T-helper 1 cell (primary cell): ENCODE measurements at regions not wholly inside any gene's neighbourhood (a gene's known extent, or its start where the extent isn't known, plus 50 kb on each side); places are given as distances from the start of the nearest gene placed in this dataset.

Experiments used
- DNase-seq, 5 donors: peaks; one replicate each; pipeline ENCODE4 v3.0.0-alpha.2; 2012 to 2020

DNA sequence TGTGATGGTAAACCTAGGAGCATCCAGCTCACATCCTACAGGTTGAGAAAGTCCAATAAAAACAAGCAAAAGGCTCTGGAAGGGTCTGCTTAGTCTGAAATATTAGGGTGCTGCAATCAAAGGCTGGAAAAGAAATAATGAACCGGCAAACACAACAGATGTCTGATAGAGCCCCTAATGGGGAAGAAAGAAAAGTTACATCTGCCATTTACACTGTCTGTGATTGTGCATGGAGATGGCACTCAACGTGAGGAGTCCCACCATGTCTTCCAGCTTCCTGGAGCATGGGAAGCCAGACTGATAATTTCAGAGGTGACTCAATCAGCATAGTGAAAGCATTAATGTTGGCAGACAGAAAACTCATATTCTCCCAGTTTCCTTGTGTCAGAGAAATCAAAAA lies 307.8 kb downstream of the EPHA4 start:
- no peak for DNase-seq

DNA sequence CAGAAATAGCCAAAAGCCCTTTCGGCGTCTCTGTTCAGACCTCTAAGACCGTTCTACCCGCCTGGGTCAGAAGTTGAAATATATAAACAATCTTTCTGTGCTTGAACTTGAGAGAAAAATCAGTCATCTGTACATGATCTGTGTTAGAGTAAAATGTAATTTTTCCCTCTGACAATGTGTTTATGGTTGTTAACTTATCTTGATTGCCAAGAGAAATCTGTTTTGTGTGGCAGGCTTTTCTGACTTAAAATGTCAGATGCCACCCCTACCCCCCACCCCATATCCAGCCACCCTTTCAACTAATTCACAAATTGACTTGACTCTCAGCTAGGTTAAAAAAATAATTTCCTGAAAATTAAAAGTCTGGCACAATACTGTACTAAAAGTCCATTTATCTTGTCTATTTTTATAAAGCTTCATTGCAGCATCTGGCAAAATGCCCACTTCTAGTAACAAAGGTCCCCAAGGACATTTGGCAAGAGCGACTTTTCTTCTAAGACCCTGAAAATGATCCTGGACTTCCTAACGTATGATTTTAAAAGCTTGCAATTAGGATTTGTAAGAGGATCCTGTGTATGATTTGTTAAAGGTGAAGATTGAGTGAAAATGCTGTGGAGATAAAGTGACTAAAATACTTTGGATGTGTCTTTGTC lies 304.2 kb downstream of the EPHA4 start:
- DNase-seq, result no peak

GRCh38 chr2:221268631-221269030 lies 303.5 kb downstream of the EPHA4 start:
- DNase-seq, result no peak

GRCh38 chr2:221270806-221271205 lies 301.3 kb downstream of the EPHA4 start:
- DNase-seq, result no peak

- no peak for DNase-seq
Measured at GRCh38 chr2:221272729-221273128, 299.4 kb downstream of the EPHA4 start.

- DNase-seq, result no peak
Measured at GRCh38 chr2:221276033-221276432, 296.1 kb downstream of the EPHA4 start.

DNA sequence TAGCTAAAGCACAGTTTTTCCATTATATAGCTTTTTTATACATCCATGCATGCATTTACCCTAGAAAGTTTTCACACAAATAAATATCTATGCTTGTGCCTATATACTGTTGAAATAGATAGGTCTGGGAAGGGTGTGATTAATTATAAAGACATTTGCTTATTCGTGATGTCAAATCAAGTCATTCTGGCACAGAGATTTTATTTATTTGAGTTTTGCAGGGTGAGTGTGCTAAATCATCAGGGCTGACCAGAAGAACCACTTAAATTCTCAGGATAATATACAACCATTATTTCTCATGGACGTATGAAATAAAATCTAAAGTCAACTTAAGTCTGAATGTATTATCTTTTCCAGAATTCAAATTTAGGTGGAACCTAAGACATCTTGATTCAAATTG lies 295.5 kb downstream of the EPHA4 start:
- no peak for DNase-seq

- no peak for DNase-seq
Measured at GRCh38 chr2:221282386-221282785, 289.7 kb downstream of the EPHA4 start.

- no peak for DNase-seq
Measured at GRCh38 chr2:221283896-221284545, 288.1 kb downstream of the EPHA4 start.

DNA sequence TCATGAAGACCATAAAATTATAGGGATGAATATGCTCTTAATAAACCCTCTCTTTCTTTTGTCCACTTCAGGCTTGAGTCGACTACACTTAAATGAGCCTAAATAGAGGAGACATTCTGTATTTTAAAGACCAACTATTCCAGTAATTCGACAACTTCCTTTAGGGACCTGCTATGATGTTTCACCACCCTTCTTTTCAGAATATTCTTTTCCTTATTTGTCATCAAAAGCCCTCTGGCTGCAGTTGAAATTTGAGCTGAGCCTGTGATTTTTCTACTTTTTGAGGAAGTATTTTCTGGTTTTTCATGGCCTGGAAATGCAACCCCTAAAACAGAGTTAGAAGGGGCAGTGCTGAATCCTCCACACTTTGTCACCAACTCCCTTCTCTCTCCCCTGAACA lies 287.0 kb downstream of the EPHA4 start:
- DNase-seq, result no peak

DNA sequence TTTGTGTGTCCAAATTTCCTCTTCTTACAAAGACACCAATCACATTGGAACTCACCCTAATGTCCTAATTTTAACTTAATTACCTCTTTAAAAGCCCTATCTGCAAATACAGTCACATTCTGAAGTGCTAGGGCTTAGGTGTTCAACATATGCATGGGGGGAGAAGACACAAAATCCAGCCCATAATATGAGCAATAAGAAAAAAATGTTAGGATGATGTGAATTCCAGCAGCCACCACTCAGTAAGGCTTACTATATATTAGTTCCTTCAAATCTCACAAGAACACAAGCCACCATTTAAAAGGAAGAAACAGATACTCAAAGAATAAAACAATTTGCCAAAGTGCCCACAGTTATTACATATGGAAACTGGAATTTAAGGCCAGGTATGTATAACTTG lies 285.7 kb downstream of the EPHA4 start:
- DNase-seq, result no peak

DNA sequence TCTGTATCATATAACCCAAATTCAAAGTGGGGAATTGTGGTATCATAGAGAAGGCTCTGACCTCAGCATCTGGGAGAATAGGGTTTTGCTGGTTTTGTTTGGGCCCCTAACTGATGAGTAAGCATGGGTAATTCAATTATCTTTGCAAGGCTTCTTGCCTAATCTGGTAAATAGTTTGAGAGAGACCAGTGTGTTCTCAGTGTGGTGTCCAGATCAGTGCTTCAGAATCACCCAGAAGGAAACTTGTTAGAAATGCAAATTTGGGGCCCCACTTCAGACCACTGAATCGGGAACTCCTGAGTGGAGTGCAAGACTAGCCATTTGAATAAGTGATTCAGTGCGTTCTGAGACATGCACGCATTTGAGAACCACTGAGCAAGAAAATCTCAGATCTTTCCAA lies 282.7 kb downstream of the EPHA4 start:
- no peak for DNase-seq

DNA sequence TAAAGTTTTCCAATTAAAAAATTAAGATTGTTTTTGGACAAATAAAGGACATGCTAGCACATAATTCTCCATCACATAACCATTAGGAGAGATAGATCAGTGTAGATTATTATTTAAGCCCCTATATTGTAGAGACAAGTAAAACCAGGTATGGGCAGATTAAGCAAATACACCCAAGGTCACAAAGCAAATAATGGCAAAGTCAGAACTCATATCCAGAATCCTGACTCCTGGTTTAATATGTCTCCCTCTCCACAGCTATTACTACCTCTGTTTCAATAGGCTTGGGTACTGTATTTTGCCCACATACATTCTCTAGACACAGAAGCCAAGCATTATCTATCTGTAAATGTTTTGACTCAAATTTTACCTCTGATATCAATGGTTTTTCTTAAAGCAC lies 282.3 kb downstream of the EPHA4 start:
- DNase-seq, result no peak

DNA sequence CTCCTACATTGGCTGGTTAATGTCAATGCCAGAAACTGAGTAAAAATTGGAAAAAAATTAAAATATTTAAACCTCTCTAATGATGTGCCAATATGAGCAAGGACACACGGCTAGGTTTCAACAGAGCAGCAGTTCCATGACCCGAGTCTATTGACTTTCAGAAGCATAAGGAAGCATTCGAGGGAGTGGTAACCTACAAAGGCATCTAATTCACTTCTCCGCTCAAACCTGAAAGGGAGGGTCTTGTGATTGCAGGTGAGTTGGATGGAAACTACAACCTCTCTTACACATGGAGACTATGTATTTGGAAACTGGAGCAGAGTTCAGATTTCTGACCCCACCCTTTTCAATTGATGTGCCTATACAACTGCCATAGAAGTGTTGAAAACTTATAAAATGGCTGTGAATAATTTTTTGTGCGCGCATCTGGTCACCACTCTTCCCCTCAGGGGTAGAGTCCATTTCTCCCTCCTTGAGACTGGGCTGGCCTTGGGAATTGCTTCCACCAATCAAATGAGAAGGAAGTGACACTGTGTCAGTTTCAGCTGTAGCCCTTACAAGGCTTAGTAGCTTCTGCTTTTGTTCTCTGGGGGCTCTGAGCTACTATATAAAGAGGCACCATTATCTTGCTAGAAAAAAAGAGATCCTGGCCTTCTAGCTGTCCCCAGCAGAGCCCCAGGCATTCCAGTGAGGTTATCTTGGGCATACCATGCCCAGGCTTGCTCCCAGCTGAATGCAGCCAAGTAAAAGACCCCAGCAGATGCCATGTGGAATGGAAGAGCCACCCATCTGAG lies 278.0 kb downstream of the EPHA4 start:
- DNase-seq, result no peak

DNA sequence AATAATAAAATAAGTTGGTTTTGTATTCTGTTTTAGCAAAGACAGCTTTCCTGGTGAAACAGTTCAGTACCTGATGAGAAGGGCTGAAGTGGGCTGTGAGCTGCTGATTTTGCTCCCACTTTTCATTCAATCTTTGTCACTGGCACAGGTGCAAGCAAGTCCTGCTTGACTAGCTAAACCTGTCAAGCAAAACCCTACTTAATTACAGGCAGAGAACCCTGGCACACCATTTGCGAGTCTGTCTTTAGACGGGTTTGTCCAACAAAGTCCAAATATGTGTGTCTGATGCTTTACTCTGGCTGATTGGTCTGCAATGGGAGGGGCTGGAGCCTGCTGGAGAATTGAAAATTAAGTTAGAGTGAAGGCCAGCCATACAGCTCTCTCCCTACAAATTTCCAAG lies 267.2 kb downstream of the EPHA4 start:
- DNase-seq, result no peak

GRCh38 chr2:221308507-221309066 lies 263.5 kb downstream of the EPHA4 start:
- no peak for DNase-seq

DNA sequence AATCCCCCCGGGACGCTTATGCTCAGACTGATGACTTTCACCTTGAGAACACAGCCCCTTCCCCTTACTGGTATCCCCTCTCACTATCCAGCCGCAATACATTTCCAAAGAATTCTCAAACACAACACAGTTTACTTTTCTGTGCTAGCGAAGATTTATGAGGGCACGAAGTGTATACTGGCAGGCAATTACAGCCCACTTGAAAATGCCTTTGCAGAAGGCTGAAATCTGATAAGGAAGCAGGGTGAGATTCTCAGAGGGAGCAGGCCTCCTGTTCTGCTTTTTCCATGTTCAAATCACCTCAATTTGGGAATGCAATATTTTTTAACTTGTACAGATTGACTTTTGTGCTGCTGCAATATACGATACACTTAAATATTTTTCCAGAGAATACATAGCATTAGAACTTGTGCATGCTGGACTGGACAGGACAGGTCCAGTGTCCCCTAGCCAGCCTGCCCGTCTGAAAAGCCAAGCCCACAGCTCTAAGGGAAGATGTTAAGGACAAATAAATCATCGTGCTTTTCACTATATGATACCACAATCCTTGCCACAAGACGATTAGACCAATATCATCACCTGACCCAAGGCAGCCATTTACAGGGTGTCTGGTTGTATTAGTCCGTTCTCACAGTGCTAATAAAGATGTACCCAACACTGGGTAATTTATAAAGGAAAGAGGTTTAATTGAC lies 262.1 kb downstream of the EPHA4 start:
- DNase-seq, result no peak

DNA sequence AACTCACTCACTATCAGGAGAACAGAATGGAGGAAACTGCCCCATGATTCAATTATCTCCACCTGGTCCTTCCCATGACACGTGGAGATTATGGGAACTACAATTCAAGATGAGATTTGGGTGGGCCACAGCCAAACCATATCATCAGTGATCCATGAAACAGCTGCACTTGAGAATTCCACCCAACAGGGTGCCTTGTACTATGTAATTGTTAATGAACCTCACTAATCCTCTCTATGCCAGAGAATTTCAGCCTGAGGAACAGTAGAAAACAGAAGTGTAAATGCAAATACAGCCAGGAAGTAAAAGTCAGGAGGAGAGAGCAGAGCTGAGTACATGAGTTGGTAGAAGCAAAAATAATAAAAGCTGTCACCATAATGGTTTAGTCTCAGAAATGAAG lies 261.4 kb downstream of the EPHA4 start:
- DNase-seq, result no peak

- DNase-seq, result no peak
Measured at GRCh38 chr2:221312634-221313033, 259.5 kb downstream of the EPHA4 start.

GRCh38 chr2:221314786-221315185 lies 257.3 kb downstream of the EPHA4 start:
- DNase-seq, result no peak

DNA sequence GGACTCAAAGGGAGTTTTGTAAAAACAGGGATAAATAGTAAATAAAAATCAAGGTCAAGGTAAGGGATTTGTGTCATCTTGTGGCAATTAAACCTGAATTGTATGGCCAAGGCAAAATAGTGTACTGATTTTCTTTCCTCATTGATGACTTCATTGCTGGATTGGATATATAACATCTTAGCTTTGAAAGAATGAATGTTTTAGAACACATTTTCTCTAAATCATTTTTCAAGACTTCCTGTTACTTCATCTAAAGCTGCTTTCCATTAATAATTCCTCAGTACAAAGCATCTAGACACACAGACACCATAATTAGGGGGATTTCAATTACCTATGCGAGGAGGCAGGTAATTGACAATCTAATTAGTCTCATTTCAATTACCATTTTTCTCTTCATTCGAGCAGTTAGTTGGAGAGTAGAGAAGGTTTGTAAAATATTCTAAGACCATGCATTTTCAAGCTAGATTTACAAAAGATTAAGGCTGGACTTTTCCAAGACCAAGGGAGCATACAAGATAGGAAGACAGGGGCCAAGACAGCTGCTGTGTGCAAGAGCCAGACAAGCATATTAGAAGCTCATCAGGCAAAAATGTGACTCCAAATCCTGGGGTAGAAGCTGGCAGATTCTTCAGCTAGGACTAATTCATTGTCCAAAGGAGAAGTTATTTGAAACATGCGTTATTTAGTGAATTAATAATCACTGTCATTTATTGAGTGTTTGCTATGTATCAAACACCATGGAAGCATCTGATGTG lies 253.6 kb downstream of the EPHA4 start:
- DNase-seq, result no peak

DNA sequence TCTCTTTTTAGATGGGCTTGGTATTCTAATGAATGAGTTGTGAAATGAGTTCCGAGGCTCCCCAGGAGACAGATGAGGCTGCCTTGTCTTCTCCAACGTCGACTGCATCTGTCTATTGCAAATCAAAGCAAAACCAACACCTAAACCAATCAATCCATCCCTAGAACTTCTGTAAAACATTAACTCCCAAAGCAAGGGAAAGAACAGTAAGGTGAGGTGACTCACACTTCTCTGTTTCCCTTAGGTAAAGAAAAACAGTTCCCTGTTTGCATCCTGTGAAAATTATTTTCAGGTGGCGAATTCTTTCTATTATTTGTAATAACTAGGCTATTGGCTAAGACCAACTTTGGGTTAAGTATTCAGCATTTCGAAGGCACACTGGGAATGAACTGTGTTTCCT lies 249.4 kb downstream of the EPHA4 start:
- DNase-seq, result no peak
